HFFc6 (cell line): ENCODE measurements at regions not wholly inside any gene's neighbourhood (a gene's known extent, or its start where the extent isn't known, plus 50 kb on each side); places are given as distances from the start of the nearest gene placed in this dataset.
A peak's percentile ranks its signal among the peaks of the same experiment; 100 is the strongest.

Experiments used
- DNase-seq: peaks from one replicate; pipeline ENCODE4 v3.0.0-alpha.2; 2018
- H3K27ac Mint-ChIP-seq: 2 replicates; pipeline ENCODE4 v1.8.0; 2020; ENCODE audit warnings: mild to moderate bottlenecking, mixed read lengths
- H3K27me3 Mint-ChIP-seq: 2 replicates; pipeline ENCODE4 v1.8.0; 2021; ENCODE audit warnings: mild to moderate bottlenecking, moderate library complexity, mixed read lengths; ENCODE audit not compliant: insufficient read depth
- H3K36me3 Mint-ChIP-seq: 2 replicates; pipeline ENCODE4 v1.8.0; 2021; ENCODE audit warnings: low read depth, mixed read lengths
- H3K4me1 Mint-ChIP-seq: 2 replicates; pipeline ENCODE4 v1.8.0; 2020; ENCODE audit warnings: low read depth, mixed read lengths
- H3K4me3 Mint-ChIP-seq: 2 replicates; pipeline ENCODE4 v1.8.0; 2020; ENCODE audit warnings: mild to moderate bottlenecking, moderate library complexity, mixed read lengths
- H3K9me3 Mint-ChIP-seq: 2 replicates; pipeline ENCODE4 v1.8.0; 2020; ENCODE audit warnings: mild to moderate bottlenecking, mixed read lengths
- TF ChIP-seq, protein P1 (sequence below): fragments of 200-600 bp; sonication (generic); IDR thresholded peaks from 2 replicates; pipeline ENCODE4 v1.5.0; 2021; ENCODE audit warnings: antibody characterized with exemption, mild to moderate bottlenecking

DNA sequence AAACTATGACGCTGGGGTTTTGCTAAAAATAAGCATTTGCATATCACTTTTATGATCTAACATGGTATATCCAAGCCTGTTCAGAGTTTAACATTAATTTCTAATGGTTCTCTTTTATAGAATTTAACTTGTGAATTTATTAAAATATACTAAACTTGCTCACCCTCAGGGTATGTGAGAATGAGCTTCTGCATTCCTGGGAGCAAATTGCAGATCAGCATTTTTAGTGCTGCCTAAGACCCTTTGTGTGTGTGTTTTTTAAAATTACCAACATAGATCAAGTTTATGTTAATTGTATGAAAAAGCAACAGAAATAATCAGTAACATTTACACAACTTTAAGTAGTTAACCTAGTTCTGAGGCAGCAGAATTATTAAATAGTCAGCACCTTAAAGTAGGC, 218.0 kb upstream of the AGA start:
- Mint-ChIP-seq H3K27ac (no peak overlapping the region), H3K4me3 (no peak overlapping the region), H3K4me1 (no peaks in the 10 kb centered on the region), H3K9me3 (peaks cover 14% of the 10 kb centered on the region), H3K36me3 (peaks cover 12% of the 10 kb centered on the region), H3K27me3 (peaks cover 7% of the 10 kb centered on the region)
- no peak for DNase-seq
- TF ChIP-seq, protein P1, sequence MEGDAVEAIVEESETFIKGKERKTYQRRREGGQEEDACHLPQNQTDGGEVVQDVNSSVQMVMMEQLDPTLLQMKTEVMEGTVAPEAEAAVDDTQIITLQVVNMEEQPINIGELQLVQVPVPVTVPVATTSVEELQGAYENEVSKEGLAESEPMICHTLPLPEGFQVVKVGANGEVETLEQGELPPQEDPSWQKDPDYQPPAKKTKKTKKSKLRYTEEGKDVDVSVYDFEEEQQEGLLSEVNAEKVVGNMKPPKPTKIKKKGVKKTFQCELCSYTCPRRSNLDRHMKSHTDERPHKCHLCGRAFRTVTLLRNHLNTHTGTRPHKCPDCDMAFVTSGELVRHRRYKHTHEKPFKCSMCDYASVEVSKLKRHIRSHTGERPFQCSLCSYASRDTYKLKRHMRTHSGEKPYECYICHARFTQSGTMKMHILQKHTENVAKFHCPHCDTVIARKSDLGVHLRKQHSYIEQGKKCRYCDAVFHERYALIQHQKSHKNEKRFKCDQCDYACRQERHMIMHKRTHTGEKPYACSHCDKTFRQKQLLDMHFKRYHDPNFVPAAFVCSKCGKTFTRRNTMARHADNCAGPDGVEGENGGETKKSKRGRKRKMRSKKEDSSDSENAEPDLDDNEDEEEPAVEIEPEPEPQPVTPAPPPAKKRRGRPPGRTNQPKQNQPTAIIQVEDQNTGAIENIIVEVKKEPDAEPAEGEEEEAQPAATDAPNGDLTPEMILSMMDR, result no peak

DNA sequence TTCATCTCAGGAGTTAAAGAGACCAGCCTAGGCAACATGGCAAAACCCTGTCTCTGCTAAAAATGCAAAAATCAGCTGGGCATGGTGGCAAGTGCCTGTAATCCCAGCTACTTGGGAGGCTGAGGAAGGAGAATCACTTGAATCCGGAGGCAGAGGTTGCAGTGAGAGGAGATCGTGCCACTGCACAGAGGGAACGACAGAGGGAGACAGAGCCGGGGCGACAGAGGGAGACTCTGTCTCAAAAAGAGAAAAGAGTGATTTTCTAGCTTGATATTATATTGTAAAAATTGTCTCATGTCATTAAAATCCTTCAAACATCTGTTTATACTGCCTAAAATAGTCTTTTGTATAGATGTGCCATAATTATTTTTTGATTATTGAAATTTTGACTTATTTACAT, 225.4 kb upstream of the AGA start:
- TF ChIP-seq, protein P1, result peak; percentile 52
- 0 out of 2 replicates have a peak, but pooled peaks cover 2% of the 10 kb centered on the region for H3K36me3 Mint-ChIP-seq
- H3K27me3 Mint-ChIP-seq, result peaks cover 11% of the 10 kb centered on the region; the same call in 1 of the 2 replicates
- H3K4me1 Mint-ChIP-seq, result no peaks in the 10 kb centered on the region
- H3K9me3 Mint-ChIP-seq, result peaks cover 3% of the 10 kb centered on the region; the same call in 1 of the 2 replicates
- no peak overlapping the region; the same call in 1 of the 2 replicates for H3K27ac Mint-ChIP-seq
- no peak for DNase-seq
- H3K4me3 Mint-ChIP-seq, result no peak overlapping the region

DNA sequence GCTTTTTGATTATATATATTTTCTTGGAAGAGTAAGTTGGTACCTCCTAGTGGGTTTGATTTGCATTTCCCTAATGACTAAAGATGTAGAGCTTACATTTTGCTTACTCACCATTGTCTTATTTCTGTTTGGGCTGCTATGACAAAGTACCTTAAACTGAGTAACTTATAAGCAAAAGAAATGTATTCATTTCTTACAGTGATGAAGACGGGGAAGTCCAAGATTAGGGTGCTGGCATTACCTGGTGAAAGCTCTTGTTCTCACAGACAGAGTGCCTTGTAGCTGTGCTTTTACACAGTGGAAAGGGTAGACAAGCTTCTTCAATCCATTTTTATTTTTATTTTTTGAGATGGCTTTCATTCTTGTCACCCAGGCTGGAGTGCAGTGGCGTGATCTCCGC, 229.2 kb upstream of the AGA start:
- TF ChIP-seq, protein P1, result no peak
- Mint-ChIP-seq H3K27me3 (peaks cover 5% of the 10 kb centered on the region; the same call in 1 of the 2 replicates), H3K9me3 (no peaks in the 10 kb centered on the region), H3K4me1 (no peaks in the 10 kb centered on the region), H3K27ac (no peak overlapping the region), H3K4me3 (no peak overlapping the region), H3K36me3 (no peaks in the 10 kb centered on the region)
- DNase-seq, result no peak

DNA sequence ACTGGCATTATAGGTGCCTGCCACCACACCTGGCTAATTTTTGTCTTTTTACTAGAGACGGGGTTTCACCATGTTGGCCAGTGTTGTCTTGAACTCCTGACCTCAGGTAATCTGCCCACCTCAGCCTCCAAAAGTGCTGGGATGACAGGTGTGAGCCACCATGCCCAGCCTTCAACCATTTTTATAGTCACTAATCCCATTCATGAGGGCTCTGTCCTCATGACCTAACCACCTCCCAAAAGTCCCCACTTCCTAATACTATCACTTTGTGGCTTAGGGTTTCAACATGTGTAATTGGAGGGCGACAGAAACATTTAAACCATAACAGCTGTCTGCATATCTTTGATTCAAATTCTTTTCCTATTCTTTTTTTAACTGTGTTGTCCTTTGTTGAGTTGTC, 229.6 kb upstream of the AGA start:
- DNase-seq, result no peak
- TF ChIP-seq, protein P1, result no peak
- Mint-ChIP-seq H3K4me1 (no peaks in the 10 kb centered on the region), H3K4me3 (no peak overlapping the region), H3K27ac (no peak overlapping the region), H3K27me3 (peaks cover 4% of the 10 kb centered on the region; the same call in 1 of the 2 replicates), H3K9me3 (no peaks in the 10 kb centered on the region), H3K36me3 (no peaks in the 10 kb centered on the region)

DNA sequence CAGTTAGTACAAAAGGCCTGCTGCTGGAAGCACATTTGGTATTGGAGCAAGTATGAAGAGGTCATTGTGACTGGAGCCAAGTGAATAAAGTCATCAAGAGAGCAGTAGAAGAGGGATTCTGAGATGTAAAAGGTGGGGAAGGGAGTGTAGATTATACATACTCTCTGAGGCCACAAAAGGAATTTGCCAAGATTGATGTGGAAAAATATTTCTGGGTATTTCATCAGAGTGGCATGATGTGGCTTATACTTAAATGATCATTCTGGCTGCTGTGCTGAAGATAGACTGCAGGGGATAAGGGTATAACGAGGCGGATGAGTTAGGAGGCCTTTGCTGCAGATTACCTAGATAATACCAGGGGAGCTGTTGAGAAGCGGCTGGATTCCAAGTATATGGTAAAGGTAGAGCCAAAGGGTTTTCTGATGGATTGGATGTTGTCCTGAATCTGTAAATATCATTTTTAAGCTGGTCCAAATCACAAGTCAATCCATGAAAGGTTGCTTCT, 231.8 kb upstream of the AGA start:
- no peaks in the 10 kb centered on the region for H3K9me3 Mint-ChIP-seq
- no peak overlapping the region for H3K27ac Mint-ChIP-seq
- no peaks in the 10 kb centered on the region for H3K36me3 Mint-ChIP-seq
- no peaks in the 10 kb centered on the region for H3K4me1 Mint-ChIP-seq
- no peaks in the 10 kb centered on the region for H3K27me3 Mint-ChIP-seq
- no peak for DNase-seq
- no peak overlapping the region for H3K4me3 Mint-ChIP-seq
- TF ChIP-seq, protein P1, result no peak

DNA sequence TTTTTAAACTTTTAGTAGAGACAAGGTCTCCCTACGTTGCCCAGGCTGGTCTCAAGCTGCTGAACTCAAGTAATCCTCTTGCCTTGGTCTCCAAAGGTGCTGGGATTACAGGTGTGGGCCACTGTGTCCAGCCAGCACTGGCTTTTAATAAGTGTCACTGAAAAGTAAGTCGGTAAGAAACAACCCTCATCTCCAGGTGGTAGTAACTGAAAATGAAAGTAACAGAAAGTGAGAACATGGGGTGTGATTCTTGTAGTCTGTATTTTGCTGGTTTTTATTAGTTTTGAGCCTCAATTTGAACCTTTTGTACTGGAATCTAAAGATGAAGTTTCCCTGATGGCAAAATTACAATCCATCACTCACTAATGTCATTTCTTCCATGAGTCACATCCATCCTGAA, 238.1 kb upstream of the AGA start:
- TF ChIP-seq, protein P1, result no peak
- H3K9me3 Mint-ChIP-seq, result no peaks in the 10 kb centered on the region
- no peak for DNase-seq
- no peak overlapping the region for H3K27ac Mint-ChIP-seq
- no peaks in the 10 kb centered on the region for H3K4me1 Mint-ChIP-seq
- no peaks in the 10 kb centered on the region for H3K27me3 Mint-ChIP-seq
- H3K4me3 Mint-ChIP-seq, result peak overlapping the region; percentile 34; the same call in 1 of the 2 replicates
- no peaks in the 10 kb centered on the region for H3K36me3 Mint-ChIP-seq
